ENCODE measurements at regions not wholly inside any gene's neighbourhood (a gene's known extent, or its start where the extent isn't known, plus 50 kb on each side); places are given as distances from the start of the nearest gene placed in this dataset.

DNA sequence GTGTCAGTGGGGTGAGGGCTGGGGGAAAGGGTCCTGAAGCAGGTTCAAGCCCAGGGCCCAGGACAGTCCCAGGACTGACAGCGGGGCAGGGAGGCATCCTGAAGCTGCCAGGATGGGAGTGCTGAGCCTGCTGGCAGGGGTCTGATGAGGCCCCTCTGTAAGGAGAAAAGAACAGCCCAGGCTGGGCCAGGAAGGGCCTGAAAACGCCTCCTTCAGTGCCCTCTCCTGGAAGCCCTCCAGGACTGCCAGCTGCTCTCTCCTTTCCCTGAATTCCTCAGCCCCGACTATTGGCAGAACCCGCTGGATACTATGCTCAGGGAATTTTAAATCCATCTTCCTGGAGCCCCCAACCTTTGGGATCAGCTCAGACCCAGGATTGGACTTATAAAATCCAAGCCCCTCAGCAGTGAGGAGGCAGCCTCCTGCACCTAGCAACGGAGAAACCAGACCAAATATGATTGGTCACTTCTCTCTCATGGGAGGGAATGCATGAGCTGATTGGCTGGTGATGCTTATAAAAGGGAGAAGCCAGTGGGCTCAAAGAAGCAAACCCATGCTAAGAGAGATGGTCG is 203.5 kb upstream of the LINGO1 start:
- TF ChIP-seq, protein P1, sequence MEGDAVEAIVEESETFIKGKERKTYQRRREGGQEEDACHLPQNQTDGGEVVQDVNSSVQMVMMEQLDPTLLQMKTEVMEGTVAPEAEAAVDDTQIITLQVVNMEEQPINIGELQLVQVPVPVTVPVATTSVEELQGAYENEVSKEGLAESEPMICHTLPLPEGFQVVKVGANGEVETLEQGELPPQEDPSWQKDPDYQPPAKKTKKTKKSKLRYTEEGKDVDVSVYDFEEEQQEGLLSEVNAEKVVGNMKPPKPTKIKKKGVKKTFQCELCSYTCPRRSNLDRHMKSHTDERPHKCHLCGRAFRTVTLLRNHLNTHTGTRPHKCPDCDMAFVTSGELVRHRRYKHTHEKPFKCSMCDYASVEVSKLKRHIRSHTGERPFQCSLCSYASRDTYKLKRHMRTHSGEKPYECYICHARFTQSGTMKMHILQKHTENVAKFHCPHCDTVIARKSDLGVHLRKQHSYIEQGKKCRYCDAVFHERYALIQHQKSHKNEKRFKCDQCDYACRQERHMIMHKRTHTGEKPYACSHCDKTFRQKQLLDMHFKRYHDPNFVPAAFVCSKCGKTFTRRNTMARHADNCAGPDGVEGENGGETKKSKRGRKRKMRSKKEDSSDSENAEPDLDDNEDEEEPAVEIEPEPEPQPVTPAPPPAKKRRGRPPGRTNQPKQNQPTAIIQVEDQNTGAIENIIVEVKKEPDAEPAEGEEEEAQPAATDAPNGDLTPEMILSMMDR (IDR thresholded peaks at IDR 0.05; ENCODE audit: poor library complexity, severe bottlenecking), result no peak
- no peak for TF ChIP-seq MXI1 (conservative IDR thresholded peaks at IDR 0.05; ENCODE audit: poor library complexity, severe bottlenecking)
- TF ChIP-seq POLR2AphosphoS5 (IDR thresholded peaks at IDR 0.05), result no peak
- TF ChIP-seq EP300 (conservative IDR thresholded peaks at IDR 0.05; ENCODE audit: poor library complexity, severe bottlenecking), result no peak
- TF ChIP-seq SMC3 (conservative IDR thresholded peaks at IDR 0.05; ENCODE audit: poor library complexity), result no peak
- no peak for TF ChIP-seq RAD21 (conservative IDR thresholded peaks at IDR 0.05)
- no peak for TF ChIP-seq EZH2 (IDR thresholded peaks at IDR 0.05; ENCODE audit: borderline replicate concordance, insufficient read depth, low read length, poor library complexity, severe bottlenecking)
- no peak for TF ChIP-seq REST (IDR thresholded peaks at IDR 0.05; ENCODE audit: borderline replicate concordance)
- TF ChIP-seq TAF1 (IDR thresholded peaks at IDR 0.05; ENCODE audit: low read depth), result no peak

All from neural cell (in vitro differentiated cells).